Dedifferentiated amniotic fluid mesenchymal stem cell (primary cell): ENCODE measurements at regions not wholly inside any gene's neighbourhood (a gene's known extent, or its start where the extent isn't known, plus 50 kb on each side); places are given as distances from the start of the nearest gene placed in this dataset.

Experiments used
- DNase-seq: peaks from one replicate; pipeline ENCODE4 v3.0.0-alpha.2; 2016; ENCODE audit errors: extremely low spot score

GRCh38 chr11:116300232-116300631, 472.6 kb downstream of the BUD13 start:
- DNase-seq, result no peak

DNA sequence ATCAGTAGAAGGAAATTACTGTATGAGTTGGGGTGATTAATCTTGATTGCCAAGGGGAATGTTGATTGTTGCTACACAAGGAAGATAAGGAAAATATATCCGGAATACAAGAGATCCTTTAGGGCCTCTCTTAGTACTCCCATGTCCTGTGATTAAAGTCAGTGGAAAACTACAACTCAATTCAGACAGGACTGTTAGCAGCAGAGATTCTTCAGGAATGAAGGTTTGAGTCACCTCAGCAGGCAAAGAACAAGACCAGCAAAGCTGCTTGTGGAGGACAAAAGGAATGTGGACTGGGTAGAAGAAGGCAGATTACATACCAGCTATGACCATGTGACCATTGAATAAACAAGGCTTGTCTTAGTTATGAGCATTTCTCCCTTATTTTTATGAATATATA, 478.2 kb downstream of the BUD13 start:
- DNase-seq, result no peak

GRCh38 chr11:116287866-116288265, 484.9 kb downstream of the BUD13 start:
- no peak for DNase-seq

DNA sequence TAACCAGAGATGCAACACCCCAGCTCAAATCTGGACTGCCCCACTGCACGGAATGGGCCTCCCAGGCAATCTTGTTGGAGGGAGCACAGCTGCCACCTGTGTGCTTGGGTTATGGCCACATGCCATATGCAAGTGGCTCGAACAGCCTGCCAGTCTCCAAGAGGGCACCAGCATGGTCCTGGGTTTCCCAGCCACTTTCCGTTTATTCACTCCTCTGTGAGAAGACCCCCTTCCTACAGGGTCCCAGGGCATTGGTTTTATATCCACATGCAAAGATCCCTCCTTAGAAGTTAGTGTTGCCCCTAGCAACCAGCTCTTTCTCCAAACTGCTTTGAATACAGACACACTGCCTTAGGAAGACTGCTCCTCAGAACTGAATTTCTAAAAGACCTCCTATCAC, 487.8 kb downstream of the BUD13 start:
- DNase-seq, result no peak

- DNase-seq, result no peak
Measured at GRCh38 chr11:116283300-116283699, 489.5 kb downstream of the BUD13 start.

- no peak for DNase-seq
Measured at GRCh38 chr11:116282481-116282880, 490.3 kb downstream of the BUD13 start.

- DNase-seq, result no peak
Measured at GRCh38 chr11:116281173-116282160, 491.3 kb downstream of the BUD13 start.

GRCh38 chr11:116279511-116279910, 493.3 kb downstream of the BUD13 start:
- no peak for DNase-seq

- no peak for DNase-seq
Measured at GRCh38 chr11:116278076-116278475, 494.7 kb downstream of the BUD13 start.

DNA sequence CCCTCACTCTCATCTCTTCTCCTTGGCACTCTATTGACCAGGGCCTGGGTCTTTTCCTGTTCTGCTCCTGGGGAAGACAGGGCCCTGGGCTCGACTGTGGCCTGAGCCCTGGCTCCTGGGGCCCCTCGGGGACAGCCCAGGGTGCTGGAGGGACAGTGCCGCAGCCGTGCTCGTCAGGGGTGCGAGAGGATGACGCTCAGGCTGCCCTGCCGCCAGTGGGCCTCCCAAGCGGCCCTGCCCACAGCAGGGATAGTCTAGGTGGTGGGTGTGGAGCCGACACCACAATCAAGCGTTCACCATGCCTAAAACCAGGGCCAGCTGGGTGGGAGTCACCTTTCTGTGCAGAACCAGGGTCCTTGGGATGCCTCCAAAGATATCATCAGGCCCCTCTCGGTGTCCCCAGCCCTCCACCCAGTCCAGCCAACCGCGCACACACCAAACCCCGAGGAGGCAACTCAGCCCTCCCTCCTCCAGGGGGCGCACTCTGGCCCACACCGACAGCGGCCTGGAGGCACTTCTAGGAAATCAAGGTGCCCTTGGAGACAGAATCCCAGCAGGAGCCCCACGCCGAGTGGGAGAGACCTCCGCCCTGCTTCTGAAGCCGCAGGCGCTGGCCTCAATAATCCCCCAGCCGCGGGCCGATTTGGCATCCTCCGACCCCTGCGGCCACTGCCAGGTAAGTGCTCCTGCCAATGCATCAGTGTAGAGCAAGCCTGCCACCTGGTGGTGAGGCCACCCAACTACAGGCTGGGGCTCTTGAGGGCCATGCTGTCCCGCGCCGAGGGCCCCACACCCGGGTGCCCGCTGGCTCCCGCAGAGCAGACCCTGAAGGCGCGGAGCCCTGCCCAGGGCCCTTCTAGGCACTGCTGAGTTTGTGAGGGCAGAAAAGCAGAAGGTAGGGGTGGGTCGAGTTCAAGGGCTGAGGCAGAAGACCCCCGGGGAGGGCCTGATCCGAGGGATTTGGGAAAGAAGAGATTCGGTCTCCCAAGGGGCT, 496.4 kb downstream of the BUD13 start:
- DNase-seq, result no peak

GRCh38 chr11:116275635-116276034, 497.2 kb downstream of the BUD13 start:
- no peak for DNase-seq

DNA sequence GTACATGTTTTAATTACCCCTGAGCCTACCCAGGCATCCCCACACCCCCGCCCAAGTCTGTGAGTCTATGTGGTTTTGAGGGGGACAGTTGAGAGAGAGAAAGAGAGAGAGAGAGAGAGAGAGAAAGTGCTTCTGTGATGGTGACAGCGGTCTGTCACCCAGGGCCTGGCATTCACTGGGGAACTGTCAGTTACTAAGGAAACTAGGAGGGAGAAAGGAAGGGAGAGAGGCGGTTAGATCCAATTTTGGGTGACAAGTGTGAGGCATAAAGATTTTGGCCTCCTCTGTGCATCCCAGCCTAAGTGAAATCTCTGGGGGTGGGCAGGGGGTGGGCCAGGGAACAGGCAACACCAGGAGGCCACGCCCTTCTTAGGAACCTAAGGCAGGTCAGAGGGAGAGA, 498.3 kb downstream of the BUD13 start:
- no peak for DNase-seq

DNA sequence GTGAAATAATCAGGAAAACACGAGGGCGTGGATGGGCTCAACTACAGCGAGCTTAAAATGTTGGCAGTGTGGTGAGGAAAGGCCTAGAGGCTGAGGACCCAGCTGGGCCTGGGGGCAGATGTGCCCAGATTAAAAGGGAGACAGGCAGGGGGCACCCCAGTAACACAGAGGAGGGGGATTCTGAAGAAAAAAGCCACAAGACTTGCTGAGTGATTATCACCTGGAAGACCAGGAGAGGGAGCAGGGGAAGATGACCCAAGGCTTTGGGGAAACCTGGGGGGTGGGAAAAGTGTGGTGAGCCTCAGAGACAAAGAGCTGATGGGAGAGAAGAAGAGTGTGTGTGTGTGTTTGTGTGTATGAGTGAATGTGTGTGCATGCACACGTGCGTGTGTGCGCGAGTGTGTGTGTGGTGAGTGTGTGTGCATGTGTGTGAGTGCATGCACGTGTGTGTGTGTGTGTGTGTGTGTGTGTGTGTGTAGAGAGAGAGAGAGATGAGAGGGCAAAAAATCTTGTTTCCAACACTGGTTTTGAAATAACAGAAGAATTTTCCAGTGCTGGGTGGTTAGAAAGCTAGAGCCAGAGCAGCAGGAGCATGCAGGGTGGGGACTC, 500.5 kb downstream of the BUD13 start:
- no peak for DNase-seq

GRCh38 chr11:116271479-116271878, 501.3 kb downstream of the BUD13 start:
- DNase-seq, result no peak

GRCh38 chr11:116267146-116267545, 505.6 kb downstream of the BUD13 start:
- no peak for DNase-seq

DNA sequence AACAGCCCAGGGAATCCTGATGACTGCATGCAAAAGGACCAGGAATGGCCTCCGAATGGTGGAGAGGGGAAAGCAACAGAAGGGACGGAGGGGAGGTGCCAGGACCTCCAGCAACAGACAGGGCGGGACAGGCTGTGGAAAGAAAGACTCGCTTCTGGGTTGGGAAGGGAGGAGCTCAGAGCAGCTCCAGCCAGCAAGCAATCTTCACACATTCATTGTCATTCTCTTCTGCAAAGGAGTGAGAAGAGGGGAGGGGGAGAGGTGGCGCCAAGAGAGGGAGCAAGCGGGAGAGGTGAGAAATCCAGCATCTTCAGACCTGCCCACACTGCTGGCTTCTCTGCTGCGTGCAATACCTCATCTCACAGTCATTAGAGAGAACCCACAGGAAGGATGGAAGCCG, 509.0 kb downstream of the BUD13 start:
- no peak for DNase-seq

DNA sequence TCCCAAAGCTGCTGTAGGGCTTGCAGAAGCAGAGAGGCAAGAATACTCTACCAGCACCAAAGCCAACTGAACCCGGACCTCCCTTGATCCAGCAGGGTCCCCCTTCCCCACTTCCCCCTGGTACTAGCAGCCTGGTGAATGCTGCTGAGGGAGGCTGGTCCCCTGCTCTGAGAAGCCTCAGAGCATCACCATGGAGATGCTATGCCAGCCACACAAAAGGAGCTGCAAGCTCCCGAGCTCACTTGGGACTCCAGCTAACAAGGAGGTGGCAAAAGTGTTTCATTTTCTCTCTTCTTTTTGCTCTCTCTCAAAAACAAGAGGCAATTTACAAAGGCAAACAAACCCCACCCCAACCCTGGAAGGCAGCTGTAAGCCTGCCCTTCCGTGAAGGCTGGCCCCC, 509.8 kb downstream of the BUD13 start:
- no peak for DNase-seq

- no peak for DNase-seq
Measured at GRCh38 chr11:116262370-116262769, 510.4 kb downstream of the BUD13 start.

- no peak for DNase-seq
Measured at GRCh38 chr11:116261606-116262005, 511.2 kb downstream of the BUD13 start.

DNA sequence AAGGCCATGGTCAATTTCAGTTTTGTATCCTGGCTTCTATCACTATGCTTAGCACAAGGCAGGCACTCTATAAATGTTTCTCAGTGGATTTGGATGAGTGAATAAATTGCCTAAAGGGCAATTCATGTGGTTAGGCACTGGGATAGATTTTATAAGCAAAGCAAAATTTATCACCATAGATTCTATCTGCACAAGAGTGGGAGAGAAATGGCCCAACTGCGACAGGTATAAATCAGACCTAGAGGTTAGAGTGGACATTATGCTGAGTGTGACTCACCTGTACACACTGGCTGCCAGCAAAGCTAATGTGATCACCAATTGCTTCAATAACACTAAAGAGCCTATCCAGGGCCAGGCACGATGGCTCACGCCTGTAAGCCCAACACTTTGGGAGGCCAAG, 514.0 kb downstream of the BUD13 start:
- DNase-seq, result no peak

- DNase-seq, result no peak
Measured at GRCh38 chr11:116257883-116258282, 514.9 kb downstream of the BUD13 start.

DNA sequence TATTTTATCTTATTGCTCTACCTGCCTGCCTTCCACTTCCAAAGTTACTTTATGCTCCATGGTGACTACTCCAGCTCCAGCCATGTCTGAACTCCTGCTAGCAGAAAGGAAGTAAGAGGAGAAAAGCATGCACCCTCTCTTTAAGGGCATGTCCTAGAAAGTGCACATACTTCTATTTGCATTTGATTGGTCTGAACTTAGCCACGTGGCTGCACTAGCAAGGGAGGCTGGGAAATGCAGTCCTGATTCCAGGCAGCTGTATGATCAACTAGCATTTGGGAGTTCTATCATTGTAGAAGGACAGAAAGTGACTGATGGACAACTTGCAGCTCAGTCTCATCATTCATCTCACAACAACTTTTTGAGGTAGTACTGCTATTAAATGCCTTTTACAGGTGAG, 515.7 kb downstream of the BUD13 start:
- DNase-seq, result no peak
